NB4 (cell line): ENCODE measurements at regions not wholly inside any gene's neighbourhood (a gene's known extent, or its start where the extent isn't known, plus 50 kb on each side); places are given as distances from the start of the nearest gene placed in this dataset.

Experiments
- CTCF ChIP-seq: IDR thresholded peaks from one replicate; pipeline ENCODE4 v1.5.1; 2012; ENCODE audit warnings: low read depth, low read length
- MYC ChIP-seq: IDR thresholded peaks from 2 replicates; pipeline ENCODE4 v1.6.1; 2011; ENCODE audit warnings: low read depth, low read length
- POLR2A ChIP-seq: IDR thresholded peaks from 2 replicates; pipeline ENCODE4 v1.6.1; 2011; ENCODE audit warnings: mild to moderate bottlenecking; ENCODE audit not compliant: insufficient read length; ENCODE audit errors: extremely low read depth
- TF ChIP-seq, protein P1 (sequence below): IDR thresholded peaks from 2 replicates; pipeline ENCODE4 v1.6.1; 2011; ENCODE audit warnings: low read depth, low read length

DNA sequence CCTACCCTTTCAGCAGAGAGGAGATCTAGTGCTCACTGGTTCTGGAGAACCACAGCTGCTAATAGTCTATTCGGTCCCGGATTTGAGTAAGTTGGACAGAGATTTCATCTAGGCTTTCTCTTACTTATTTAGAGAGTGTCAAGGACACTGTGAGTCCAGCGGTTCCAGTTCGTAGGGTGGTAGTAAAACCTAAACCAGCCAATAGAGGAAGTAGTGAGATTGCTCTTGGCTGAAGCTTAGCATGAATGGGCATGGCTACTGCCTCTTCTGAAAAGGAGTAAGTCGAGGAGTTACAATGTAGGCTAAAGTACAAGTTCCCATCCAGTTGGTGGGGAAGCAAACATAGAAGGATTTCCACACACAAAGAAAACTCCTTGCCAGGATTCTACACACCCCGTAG is 109.6 kb upstream of the MOCS2 start:
- TF ChIP-seq CTCF (no peak), POLR2A (no peak), MYC (no peak)
- TF ChIP-seq, protein P1, sequence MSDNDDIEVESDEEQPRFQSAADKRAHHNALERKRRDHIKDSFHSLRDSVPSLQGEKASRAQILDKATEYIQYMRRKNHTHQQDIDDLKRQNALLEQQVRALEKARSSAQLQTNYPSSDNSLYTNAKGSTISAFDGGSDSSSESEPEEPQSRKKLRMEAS, result no peak
